GM19025 (cell line): ENCODE measurements at regions not wholly inside any gene's neighbourhood (a gene's known extent, or its start where the extent isn't known, plus 50 kb on each side); places are given as distances from the start of the nearest gene placed in this dataset.

Experiments
- ATAC-seq: cut with Tn5 transposase; IDR thresholded peaks from one replicate; pipeline ENCODE4 v1.9.1; 2021; ENCODE audit warnings: mild to moderate bottlenecking, low read depth, moderate library complexity; ENCODE audit not compliant: unreplicated experiment

DNA sequence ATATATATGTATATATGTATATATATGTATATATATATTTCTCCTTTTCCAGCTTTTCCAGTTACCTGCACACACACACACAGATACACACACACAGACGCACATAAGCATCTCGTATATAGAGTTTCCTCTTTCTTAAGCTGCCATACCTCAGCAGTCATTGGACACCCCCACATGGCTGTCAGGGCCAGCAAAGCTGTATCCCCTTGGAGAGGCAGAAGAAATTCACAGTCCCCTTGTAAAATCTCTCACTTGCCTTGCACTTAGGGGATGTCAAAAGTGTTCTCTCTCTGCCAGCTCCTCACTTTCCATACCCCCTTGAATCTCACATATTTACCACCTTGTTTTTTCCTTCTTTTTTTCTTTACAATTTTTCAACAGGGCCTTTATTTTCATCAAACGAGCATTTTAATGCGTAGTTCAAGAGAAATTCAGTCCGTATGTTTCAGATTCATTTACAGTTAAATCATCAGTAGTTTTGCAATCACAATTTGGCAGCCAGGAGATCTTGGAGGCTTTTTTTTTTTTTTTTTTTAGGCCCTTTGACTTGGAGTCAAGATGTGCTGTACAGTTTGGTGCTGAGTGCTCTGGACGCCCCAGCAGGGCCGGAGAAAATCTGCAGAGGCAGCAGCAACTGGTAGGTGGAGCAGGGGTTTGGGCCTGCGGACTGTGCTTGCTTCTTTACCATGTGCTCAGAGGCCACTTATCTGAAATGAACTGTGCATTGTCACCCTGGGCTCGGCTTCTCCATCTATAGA lies 244.9 kb upstream of the KLF4 start:
- no peak for ATAC-seq

DNA sequence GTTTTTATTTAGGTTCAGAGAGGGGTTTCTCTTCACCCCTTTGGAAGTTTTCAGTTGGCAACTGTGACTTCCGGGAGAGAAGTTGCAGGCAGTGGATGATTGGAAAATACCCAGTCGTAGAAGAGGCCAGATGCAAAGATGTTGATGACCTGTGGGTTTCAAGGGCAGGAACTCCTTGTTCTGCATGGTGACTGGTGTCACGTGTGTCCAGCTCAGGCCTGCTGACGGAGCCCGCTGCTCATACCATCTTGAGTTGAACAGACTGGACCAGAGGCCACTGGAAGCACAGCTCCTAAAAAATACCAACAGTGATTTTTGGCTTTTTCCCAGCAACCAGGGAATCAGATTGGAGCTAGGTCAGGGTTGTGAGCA lies 243.9 kb upstream of the KLF4 start:
- ATAC-seq, result no peak

DNA sequence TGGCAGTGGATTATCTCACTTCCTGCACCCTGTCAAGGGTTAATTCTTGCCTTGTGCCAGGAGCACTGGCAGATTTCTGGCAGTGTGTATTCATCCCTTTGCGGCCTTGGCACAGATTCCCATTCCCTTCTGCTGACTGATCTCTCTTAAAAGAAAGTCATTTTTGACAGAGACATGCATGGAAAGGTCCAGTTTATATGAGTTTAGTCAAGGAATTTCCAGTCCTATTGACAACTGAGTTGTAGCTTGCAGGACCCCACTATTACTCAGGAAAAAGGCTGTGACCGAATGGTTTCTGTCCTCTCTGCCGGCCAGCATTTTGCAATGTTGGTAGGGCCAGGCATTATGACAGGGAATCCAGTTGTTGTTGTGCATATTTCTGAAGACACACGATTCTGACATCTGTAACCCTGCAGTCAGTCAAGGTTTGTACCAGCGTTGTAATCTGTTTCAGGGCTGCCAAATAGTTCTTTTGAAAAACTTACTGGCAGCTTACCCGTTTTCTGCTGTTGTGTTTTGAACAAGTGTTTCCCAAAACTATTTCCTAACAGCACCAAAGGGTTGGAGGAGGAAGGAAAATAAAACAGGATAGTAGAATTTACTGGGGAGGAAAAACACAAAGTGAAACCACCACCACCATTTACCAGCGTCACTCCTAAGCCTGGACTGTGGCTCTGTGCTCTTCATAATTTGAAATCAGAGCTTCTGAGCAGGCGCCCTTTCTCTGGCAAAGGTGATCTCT lies 243.4 kb upstream of the KLF4 start:
- ATAC-seq, result no peak

DNA sequence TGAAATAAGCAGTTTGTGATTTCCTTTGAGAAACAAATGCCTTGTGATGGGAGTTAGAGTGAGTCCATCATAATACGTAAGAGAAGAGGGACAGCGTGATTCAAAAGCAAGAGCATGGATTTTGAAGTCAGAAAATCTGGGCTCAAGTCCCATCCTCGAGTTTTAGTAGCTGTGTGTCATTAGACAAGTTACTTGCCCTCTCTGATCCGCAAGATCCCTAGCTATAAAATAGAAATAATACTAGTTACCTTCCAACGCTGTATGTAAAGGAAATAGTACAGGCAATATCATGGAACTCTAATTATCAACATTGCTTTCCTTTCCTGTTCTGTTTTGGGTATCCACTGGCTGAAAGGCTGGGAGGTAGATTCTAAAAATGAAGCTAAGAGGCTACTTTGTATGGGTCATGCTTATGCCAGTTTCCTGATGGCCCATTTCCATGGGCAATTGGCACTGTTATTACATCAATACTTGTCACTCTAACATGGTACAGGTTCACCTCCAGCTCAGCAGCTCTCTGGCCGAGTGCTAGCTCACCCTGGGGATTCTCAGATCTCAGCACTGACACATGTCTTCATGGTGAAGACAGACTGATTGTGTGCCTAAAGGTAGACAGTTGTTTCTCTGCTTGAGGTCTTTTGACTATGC lies 241.7 kb upstream of the KLF4 start:
- ATAC-seq, result no peak

DNA sequence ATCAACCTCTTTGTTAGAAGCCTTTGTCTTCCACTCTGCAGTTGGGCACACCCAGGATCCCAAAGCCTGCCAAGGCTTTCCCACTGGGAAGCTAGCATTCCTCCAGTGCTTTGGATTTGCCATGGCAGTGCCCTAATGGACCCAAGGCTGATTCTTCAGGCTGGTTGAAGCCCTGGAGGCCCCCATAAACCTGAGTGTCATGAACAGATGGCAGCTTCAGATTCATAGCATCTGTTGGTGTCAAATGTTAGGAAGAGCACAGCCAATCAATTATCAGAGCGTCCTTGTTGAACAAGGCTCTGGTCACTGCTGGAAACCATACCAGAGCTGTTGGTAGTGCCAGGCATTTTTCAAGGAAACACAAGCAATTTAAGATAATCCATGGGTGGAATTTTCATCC lies 241.1 kb upstream of the KLF4 start:
- no peak for ATAC-seq

DNA sequence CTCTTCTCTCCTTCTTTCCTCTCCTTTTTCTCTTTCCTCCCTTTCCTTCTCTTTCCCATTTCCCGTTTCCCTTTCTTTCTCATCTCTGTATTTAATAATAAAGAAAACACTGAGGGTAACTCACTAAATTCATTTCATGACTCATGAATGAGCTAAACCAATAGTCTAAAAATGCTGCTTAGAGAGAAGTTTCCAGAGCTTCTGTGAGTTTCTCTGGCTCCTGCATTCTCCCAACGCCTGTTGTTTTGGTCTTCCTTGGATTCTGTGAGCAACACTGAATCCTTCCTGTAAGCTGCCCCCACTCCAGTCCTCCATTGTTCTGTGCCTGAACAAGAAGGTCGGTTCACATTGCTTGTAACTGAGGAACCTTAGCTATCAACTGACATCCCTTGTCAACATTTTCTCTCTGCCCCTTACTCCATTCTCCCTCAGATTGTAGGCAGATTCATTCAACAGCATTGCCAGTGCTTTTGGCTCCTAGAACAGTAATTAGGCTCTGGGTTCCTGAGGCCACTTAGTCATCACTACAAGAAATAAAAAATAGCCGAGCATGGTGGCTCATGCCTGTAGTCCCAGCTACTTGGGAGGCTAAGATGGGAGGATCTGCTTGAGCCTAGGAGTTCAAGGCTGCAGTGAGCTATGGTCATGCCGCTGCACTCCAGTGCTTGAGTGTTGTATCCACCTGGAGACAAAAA lies 237.7 kb upstream of the KLF4 start:
- no peak for ATAC-seq

DNA sequence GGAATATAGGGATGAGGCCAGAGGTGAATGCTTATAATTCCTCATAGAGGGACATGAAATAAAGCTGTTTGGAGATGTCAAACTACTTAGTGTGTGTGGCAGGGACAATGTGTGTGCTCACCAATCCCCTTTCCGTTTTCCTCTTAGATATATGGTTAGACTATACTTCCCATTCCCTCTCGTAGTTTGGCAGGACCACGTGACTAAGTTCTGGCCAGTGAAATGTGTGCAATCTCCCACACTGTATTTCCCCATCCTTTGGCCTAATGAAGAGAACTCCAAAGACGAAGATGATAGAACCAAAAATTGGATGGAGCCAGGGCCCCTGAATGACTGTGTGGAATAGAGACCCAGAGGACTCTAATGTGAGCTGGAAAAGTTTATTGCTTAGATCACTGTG lies 233.4 kb upstream of the KLF4 start:
- no peak for ATAC-seq

DNA sequence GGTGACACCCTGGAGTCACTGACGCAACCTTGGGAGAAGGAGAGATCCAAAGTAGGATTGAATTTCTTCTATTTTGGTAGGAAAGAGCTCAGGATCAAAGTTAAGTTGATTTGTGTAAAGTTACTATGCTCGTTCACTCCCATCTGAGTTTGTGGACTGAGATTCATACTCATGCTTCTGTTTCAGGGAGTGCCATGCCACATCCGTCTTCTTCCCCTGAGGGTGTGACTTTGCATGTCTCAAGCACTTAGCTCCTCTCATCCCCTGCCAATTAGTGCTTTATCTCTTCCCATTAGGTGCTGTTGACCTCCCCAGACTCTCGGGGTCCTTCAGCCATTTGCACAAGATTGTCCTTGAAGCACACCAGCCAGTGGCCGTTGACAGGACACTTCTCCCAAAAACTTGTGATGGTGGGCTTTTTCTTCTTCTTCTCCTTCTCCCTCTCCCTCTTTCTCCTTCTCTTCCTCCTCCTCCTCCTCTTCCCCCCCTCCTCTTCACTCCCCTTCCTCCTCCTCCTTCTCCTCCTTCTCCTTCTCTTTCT lies 232.2 kb upstream of the KLF4 start:
- no peak for ATAC-seq

DNA sequence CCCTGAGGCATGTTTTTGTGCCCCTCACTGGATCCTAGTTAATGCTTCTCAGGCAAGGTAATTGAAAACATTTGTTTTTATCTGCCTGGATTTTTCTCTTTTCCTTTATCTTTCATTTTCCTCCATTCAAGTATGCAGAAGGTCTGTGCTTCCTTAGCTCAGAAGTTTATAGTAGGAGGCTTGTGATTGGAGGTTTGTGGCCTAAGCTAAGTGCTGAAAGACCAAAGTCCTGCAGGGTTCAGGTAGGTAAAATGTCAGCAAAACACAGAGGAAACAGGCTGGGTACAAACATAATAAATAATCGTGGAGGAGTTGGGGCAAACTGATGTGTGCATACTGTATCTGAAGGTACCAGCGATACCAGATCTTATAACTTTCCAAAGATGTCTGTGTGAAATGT lies 230.9 kb upstream of the KLF4 start:
- ATAC-seq, result no peak

DNA sequence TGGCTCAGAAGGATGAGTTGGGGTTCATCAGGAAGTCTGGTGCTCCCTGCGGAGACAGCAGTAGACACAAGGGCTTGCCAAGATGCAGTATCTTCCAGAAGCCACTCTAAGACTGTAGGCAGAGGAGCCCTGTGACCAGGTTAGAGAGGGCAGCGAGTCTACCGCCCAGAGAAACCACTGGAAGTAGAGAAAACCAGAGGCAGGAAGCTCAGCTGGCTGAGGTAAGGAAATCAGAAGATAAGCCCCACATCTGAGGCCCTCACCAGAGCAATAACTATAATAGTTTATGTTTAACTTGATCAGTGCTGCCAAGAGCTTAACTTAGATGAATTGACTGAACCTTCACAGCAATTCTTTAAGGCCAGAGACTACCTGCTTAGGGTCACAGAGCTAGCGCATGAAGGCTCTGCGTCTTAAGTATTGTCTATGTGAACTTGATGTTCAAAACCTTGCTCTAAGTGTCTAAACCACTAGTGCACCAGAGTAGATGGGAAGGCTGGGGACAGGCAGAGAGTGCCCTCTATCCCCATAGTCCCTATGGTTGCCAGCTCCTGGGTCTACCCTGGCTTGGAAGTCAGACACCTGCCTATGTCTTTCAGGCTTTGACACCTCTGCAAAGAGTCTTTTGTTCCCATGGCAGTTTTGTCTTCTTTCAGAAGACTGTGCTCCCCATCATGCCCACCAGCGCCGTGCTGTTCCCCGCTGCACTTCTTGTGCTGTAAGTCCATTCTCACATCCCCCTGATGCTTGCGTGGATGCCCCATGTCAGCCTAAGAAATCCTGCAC lies 228.2 kb upstream of the KLF4 start:
- no peak for ATAC-seq

DNA sequence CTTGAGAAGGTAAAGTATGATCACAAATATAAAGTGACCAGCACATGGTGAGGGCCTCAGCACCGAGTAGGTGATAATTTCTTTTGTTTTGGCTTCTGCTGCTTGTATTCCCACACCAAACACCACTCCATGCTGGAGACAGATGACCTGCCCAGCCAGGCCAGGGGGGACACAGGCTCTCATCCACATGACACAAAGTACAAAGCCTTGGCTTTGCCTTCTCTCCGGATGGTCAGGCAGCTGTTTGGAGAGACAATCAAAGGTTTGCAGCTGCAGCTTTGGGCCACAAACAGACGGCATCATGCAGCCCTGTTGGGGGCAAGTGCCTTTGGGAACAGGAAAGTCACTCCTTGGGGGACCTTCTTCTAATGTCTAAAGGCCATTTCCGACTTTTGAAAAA lies 226.2 kb upstream of the KLF4 start:
- ATAC-seq, result no peak

DNA sequence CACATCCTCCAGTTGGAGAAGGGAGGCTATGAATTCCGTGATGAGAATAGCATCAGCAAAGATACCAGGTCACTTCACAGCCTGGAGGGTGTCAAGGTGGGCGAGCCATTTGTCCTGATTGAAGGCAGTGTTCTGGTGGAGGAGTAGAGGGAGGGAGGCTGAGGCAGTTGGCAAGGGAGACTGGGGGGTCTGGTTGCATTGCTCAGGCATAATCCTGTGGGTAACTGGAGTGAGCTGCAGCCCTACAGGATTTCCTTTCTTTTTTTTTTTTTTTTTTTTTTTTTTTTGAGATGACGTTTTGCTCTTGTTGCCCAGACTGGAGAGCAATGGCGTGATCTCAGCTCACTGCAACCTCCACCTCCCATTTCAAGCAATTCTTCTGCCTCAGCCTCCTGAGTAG lies 223.9 kb upstream of the KLF4 start:
- no peak for ATAC-seq

DNA sequence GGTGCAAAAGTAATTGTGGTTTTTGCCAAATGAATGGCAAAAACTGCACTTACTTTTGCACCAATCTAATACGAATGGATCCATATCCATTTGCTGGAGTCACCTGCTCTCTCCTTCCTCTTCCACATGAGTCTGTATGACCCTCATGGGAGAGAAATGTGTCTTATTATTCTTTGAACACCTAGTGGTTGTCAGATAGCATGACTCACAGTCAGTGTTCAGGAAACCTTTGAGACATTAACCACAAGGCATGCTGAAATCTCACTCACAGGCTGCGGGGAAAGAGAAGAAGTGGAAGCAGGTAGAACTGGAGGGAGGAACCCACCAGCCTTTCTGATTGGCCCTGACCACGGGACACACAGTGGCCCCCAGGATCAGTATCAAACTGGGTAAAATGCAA lies 222.8 kb upstream of the KLF4 start:
- ATAC-seq, result no peak

DNA sequence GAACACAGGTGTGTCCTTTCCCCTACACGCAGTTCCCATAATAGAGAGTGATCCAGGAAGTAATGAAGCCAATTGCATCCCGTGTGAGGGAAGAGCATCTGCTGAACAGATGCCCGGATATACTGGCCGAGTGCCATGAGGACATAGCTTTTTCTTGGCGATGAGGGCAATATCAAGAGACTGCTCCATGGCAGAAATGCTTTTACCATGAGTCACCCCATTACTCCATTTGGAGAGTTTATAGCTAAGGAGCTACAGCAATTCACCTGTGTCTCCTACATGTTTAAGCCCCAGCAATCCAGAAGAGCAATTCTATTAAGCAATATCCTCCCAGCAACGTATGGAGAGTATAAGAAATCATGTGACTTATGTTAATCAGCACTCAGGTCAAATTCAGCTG lies 222.0 kb upstream of the KLF4 start:
- no peak for ATAC-seq

DNA sequence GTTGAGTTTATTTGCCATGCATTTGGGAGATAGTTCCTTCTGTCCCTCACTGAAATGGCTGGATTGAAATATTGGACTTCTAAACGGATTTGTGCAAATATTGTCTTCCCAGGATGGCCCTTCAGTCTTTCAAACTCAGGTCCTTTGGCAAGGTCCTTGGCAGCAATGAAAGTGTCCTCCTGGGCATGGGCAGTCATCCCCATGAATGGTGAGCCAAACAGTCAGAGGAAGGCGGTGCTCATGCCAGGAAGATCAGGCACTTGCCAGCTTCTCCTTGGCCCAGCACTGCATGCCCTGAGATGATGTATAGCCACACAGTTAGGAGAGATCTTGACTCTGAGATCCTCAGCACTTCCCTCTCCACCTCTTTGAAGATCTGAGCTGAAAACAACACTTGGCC lies 221.4 kb upstream of the KLF4 start:
- no peak for ATAC-seq

DNA sequence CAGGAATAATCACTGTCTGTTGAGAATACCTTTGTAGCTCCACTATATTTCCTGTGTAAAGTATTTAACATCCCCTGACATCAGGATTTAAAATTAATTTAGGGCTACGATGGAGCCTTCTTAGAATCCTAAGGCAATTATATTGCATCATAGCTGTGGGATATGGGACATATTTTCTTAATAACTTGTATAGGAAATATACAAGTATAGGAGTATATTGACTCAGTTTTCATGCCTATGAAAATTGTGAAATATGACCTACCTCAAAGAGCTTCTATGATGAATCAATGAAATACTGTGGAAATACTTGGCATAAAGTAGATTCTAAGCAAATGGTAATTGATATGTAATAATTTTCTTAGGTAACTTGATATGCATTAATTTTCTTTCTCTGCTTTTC lies 221.0 kb upstream of the KLF4 start:
- no peak for ATAC-seq

DNA sequence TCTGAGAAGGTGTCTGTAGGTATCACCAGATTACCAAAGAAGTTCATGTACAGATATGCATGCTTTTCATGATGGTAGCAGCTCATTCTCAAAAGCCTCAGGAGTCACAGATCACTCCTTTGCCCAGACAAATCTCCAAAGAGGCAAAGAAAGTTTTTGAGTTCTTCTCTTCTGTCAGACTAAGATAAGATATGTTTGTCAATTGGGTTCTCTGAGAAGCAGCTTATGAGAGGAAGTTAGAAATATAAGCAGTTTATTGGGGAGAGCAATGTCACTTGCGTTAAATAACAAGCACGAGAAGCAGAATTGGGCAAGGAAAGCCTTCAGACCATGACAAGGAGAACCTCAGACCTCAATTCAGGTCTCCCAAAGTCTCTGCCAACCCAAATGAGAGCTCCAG lies 219.2 kb upstream of the KLF4 start:
- ATAC-seq, result no peak

DNA sequence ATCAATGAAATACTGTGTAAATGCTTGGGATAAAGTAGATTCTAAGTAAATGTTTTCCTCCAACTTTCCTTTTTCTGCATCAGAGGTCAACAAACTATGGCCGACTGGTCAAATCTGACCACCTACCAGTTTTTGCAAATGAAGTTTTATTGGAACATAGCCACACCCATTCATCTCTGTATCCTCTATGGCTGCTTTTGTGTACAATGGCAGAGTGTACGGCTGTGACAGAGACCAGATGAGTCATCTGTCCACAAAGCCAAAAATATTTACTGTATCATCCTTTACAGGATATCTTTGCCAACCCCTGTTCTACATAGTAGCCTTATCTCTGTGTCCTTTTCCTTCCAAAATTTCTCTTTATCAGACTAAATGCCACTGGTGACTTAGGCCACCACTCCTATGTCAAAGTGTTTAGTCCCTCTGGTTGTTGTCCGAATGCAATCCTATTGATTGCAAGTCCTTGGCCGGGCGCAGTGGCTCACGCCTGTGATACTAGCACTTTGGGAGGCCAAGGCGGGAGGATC lies 218.4 kb upstream of the KLF4 start:
- no peak for ATAC-seq

DNA sequence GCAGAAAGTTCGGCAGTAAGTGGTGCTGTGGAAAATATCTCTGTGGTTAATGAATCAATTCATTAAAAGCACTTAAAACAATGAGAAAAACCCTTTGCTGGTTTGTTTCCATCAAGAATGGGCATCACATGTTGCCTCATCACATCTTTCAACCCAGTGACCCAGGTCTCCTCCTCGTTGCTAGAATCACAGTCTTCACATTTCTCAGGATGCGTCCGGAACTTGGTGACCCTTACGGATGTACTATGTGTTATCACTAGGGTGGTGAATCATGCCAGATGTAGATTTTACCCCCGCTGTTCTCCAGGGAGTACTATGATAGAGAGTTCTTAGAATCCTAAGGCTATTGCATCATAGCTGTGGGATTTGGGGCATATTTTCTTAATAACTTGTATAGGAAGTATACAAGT lies 217.9 kb upstream of the KLF4 start:
- no peak for ATAC-seq
